ENCODE measurements at regions not wholly inside any gene's neighbourhood (a gene's known extent, or its start where the extent isn't known, plus 50 kb on each side); places are given as distances from the start of the nearest gene placed in this dataset. TPM values are rescaled to one million over a fixed set of nuclear protein-coding genes. Genes with fewer than 3 reads are reported as not detected.

DNA sequence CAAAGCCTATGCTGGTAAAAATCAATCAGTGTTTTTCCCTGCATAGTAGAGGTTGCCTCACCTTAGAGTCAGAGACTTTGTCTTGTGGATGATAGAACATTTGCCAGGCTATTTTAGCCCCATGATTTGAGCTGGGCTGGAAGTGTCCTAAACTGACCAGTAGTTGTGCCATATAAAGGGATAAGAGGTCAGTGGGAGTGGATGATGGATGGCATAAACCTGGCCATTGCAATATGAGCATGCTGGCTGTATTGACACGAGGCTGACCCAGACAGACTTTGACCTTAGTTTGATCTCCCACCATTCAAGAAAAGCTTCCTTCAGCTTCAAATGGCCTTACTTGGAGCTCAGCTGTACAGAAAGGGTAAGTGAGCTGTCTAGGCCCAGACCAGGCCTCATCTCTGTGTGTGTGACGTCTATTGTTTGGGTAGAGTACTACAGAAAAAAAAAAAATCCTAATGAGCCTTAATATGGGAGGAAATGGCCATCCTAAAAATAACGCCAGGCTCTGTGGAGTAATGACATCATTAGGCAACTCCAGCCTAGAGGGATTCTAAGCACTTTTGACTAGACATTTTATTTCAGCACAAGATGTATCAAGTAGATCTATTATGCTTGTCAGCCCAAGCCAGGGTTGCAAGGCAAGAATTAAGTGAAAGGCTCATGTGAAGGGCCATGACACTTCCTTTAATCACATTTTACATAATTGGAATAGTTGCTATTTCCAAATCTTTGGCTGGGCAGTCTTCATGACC is 51.3 kb upstream of the CADM1 start:
- Histone ChIP-seq H3K4me1 (ENCODE audit: control insufficient read depth in 4 of 4, insufficient read depth in 4 of 4, low read length in 3 of 4) (no peaks in the 10 kb centered on the region), H3K9ac (ENCODE audit: low read depth in 1 of 2, low read length in 2 of 2) (no peak overlapping the region), H3K4me3 (ENCODE audit: low read depth in 1 of 3, low read length in 3 of 3) (no peak overlapping the region), H3K9me3 (ENCODE audit: control insufficient read depth in 4 of 4, low read length in 3 of 4) (no peaks in the 10 kb centered on the region), H3K27me3 (ENCODE audit: control insufficient read depth in 4 of 4, insufficient read depth in 4 of 4, low read length in 3 of 4) (no peaks in the 10 kb centered on the region), H3K36me3 (ENCODE audit: control insufficient read depth in 4 of 4, insufficient read depth in 3 of 4, low read depth in 1 of 4, low read length in 3 of 4) (no peaks in the 10 kb centered on the region), H3K27ac (ENCODE audit: low read depth in 1 of 2, low read length in 2 of 2) (no peak overlapping the region)
- 66% methylated on average over 3 of the region's 3 CpGs for WGBS
- peak in 1 of 2 donors; percentile 40 for TF ChIP-seq RXRA (IDR thresholded peaks at IDR 0.05)
- TF ChIP-seq, protein P1, sequence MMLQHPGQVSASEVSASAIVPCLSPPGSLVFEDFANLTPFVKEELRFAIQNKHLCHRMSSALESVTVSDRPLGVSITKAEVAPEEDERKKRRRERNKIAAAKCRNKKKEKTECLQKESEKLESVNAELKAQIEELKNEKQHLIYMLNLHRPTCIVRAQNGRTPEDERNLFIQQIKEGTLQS (IDR thresholded peaks at IDR 0.05), result no peak
- TF ChIP-seq, protein P2, sequence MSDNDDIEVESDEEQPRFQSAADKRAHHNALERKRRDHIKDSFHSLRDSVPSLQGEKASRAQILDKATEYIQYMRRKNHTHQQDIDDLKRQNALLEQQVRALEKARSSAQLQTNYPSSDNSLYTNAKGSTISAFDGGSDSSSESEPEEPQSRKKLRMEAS (IDR thresholded peaks at IDR 0.05), result no peak
- peak; percentile 29 to 32 for TF ChIP-seq HNF4A (conservative IDR thresholded peaks at IDR 0.05)
- DNase-seq (ENCODE audit: low spot score), result no peak

Small RNA genes in the stretch of these regions (small RNA-seq; reads per million reads assigned to genes)
- not detected for gene AP000770.2
- gene RF01210, result not detected
- not detected for gene RPL12P46
